Gastrocnemius medialis (tissue), 4 donors: ENCODE measurements at regions not wholly inside any gene's neighbourhood (a gene's known extent, or its start where the extent isn't known, plus 50 kb on each side); places are given as distances from the start of the nearest gene placed in this dataset.

Experiments used
- POLR2A ChIP-seq, 2 donors: fragments of 450-650 bp; IDR thresholded peaks; one replicate each; pipeline ENCODE4 v1.6.1; 2017; ENCODE audit warnings: antibody characterized with exemption in 2 of 2, mild to moderate bottlenecking in 2 of 2, moderate library complexity in 2 of 2
- TF ChIP-seq, protein P1 (sequence below), 5 experiments: fragments of 450-650 bp in 3 of 5; fragments of 200-600 bp in 2 of 5; sonication (generic) in 2 of 5; IDR thresholded peaks in 4 of 5; conservative IDR thresholded peaks in 1 of 5; 1 replicate in 4 of 5; 2 replicates in 1 of 5; pipeline ENCODE4 v1.5.1; 2016 to 2019; ENCODE audit warnings: antibody characterized with exemption in 5 of 5, mild to moderate bottlenecking in 3 of 5, moderate library complexity in 3 of 5

DNA sequence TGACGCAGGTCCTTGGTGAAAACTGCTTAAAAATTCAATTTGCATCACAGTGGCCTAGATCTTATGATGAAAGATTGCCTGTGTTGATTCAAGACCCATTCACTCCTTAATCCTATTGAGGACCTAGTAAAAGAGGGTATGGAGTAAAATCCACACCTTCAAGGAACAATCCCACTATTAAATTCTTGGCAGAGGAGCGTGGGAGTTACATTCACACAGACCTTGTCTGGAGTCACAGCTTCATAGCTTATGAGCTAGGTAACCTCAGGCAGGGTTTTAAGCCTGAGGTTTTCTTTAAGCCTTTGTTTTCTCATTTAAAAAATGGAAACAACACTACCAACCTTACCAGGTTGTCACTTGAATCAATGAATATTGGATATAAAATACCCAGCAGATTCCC lies 566.5 kb upstream of the ZNF462 start:
- TF ChIP-seq, protein P1, sequence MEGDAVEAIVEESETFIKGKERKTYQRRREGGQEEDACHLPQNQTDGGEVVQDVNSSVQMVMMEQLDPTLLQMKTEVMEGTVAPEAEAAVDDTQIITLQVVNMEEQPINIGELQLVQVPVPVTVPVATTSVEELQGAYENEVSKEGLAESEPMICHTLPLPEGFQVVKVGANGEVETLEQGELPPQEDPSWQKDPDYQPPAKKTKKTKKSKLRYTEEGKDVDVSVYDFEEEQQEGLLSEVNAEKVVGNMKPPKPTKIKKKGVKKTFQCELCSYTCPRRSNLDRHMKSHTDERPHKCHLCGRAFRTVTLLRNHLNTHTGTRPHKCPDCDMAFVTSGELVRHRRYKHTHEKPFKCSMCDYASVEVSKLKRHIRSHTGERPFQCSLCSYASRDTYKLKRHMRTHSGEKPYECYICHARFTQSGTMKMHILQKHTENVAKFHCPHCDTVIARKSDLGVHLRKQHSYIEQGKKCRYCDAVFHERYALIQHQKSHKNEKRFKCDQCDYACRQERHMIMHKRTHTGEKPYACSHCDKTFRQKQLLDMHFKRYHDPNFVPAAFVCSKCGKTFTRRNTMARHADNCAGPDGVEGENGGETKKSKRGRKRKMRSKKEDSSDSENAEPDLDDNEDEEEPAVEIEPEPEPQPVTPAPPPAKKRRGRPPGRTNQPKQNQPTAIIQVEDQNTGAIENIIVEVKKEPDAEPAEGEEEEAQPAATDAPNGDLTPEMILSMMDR (IDR thresholded peaks at IDR 0.05 in 4 of 5, conservative IDR thresholded peaks at IDR 0.05 in 1 of 5), result no peak
- TF ChIP-seq POLR2A (IDR thresholded peaks at IDR 0.05), result no peak
